ENCODE measurements at regions not wholly inside any gene's neighbourhood (a gene's known extent, or its start where the extent isn't known, plus 50 kb on each side); places are given as distances from the start of the nearest gene placed in this dataset.

DNA sequence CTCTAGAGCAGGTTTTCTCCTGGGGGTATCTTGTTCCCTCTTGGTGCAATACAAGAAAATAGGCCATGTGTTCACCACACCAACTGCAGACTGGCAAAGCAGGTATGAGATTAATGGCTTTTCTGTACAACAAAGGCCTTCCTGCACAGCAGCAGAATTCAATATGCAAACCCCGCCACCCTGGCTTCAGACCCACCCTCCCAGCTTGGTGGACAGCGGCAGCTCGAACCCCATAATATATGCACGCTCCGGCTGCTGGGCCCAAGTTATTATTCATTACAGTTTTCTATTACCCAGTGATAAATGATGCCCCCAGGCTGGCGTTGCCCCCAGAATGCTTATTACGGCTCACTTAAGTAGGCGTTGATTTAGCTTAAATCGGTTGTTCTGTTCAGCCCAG is 144.2 kb downstream of the RRAGC start:
- H3K9me3 Mint-ChIP-seq = no peaks in the 10 kb centered on the region; the same call in 2 of the 3 replicates
- DNase-seq (ENCODE audit: low spot score) (no peak), ATAC-seq (no peak)
- no peaks in the 10 kb centered on the region for H3K36me3 ChIP-seq (ENCODE audit: insufficient read depth)
- H3K36me3 Mint-ChIP-seq (ENCODE audit: low read depth) = no peaks in the 10 kb centered on the region
- no peaks in the 10 kb centered on the region for H3K79me2 ChIP-seq (replicated peaks; ENCODE audit: insufficient read depth)
- H4K20me1 ChIP-seq (replicated peaks; ENCODE audit: insufficient read depth) = no peaks in the 10 kb centered on the region
- no peak overlapping the region for H3K4me2 ChIP-seq
- peaks cover 7% of the 10 kb centered on the region for H3K27me3 Mint-ChIP-seq (ENCODE audit: insufficient read depth, low read depth, poor library complexity)
- no peak overlapping the region for H3K4me3 Mint-ChIP-seq
- H2AFZ ChIP-seq = no peak overlapping the region
- no peaks in the 10 kb centered on the region for H3K4me1 Mint-ChIP-seq
- no peak overlapping the region for H3K27ac Mint-ChIP-seq
- H3K4me3 ChIP-seq = no peak overlapping the region
- no peaks in the 10 kb centered on the region for H3K27me3 ChIP-seq (ENCODE audit: insufficient read depth)
- no peaks in the 10 kb centered on the region for H3K4me1 ChIP-seq (ENCODE audit: insufficient read depth)
- no peak overlapping the region for H3K27ac ChIP-seq (ENCODE audit: low read depth)
- no peak for TF ChIP-seq EZH2phosphoT487 (IDR thresholded peaks at IDR 0.05; ENCODE audit: unreplicated experiment)
- no peak for TF ChIP-seq ZNF114 (CRISPR knock-in tag; IDR thresholded peaks at IDR 0.05)
- TF ChIP-seq, protein P1, sequence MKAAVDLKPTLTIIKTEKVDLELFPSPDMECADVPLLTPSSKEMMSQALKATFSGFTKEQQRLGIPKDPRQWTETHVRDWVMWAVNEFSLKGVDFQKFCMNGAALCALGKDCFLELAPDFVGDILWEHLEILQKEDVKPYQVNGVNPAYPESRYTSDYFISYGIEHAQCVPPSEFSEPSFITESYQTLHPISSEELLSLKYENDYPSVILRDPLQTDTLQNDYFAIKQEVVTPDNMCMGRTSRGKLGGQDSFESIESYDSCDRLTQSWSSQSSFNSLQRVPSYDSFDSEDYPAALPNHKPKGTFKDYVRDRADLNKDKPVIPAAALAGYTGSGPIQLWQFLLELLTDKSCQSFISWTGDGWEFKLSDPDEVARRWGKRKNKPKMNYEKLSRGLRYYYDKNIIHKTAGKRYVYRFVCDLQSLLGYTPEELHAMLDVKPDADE (IDR thresholded peaks at IDR 0.05) = no peak
- TF ChIP-seq, protein P2, sequence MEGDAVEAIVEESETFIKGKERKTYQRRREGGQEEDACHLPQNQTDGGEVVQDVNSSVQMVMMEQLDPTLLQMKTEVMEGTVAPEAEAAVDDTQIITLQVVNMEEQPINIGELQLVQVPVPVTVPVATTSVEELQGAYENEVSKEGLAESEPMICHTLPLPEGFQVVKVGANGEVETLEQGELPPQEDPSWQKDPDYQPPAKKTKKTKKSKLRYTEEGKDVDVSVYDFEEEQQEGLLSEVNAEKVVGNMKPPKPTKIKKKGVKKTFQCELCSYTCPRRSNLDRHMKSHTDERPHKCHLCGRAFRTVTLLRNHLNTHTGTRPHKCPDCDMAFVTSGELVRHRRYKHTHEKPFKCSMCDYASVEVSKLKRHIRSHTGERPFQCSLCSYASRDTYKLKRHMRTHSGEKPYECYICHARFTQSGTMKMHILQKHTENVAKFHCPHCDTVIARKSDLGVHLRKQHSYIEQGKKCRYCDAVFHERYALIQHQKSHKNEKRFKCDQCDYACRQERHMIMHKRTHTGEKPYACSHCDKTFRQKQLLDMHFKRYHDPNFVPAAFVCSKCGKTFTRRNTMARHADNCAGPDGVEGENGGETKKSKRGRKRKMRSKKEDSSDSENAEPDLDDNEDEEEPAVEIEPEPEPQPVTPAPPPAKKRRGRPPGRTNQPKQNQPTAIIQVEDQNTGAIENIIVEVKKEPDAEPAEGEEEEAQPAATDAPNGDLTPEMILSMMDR (conservative IDR thresholded peaks at IDR 0.05; ENCODE audit: low read depth in 2 of 2) = no peak
- no peak for TF ChIP-seq CREB1 (CRISPR knock-in tag; IDR thresholded peaks at IDR 0.05; ENCODE audit: low read depth)
- TF ChIP-seq EZH2 (IDR thresholded peaks at IDR 0.05; ENCODE audit: low read depth, unreplicated experiment) = no peak
- TF ChIP-seq, protein P3, sequence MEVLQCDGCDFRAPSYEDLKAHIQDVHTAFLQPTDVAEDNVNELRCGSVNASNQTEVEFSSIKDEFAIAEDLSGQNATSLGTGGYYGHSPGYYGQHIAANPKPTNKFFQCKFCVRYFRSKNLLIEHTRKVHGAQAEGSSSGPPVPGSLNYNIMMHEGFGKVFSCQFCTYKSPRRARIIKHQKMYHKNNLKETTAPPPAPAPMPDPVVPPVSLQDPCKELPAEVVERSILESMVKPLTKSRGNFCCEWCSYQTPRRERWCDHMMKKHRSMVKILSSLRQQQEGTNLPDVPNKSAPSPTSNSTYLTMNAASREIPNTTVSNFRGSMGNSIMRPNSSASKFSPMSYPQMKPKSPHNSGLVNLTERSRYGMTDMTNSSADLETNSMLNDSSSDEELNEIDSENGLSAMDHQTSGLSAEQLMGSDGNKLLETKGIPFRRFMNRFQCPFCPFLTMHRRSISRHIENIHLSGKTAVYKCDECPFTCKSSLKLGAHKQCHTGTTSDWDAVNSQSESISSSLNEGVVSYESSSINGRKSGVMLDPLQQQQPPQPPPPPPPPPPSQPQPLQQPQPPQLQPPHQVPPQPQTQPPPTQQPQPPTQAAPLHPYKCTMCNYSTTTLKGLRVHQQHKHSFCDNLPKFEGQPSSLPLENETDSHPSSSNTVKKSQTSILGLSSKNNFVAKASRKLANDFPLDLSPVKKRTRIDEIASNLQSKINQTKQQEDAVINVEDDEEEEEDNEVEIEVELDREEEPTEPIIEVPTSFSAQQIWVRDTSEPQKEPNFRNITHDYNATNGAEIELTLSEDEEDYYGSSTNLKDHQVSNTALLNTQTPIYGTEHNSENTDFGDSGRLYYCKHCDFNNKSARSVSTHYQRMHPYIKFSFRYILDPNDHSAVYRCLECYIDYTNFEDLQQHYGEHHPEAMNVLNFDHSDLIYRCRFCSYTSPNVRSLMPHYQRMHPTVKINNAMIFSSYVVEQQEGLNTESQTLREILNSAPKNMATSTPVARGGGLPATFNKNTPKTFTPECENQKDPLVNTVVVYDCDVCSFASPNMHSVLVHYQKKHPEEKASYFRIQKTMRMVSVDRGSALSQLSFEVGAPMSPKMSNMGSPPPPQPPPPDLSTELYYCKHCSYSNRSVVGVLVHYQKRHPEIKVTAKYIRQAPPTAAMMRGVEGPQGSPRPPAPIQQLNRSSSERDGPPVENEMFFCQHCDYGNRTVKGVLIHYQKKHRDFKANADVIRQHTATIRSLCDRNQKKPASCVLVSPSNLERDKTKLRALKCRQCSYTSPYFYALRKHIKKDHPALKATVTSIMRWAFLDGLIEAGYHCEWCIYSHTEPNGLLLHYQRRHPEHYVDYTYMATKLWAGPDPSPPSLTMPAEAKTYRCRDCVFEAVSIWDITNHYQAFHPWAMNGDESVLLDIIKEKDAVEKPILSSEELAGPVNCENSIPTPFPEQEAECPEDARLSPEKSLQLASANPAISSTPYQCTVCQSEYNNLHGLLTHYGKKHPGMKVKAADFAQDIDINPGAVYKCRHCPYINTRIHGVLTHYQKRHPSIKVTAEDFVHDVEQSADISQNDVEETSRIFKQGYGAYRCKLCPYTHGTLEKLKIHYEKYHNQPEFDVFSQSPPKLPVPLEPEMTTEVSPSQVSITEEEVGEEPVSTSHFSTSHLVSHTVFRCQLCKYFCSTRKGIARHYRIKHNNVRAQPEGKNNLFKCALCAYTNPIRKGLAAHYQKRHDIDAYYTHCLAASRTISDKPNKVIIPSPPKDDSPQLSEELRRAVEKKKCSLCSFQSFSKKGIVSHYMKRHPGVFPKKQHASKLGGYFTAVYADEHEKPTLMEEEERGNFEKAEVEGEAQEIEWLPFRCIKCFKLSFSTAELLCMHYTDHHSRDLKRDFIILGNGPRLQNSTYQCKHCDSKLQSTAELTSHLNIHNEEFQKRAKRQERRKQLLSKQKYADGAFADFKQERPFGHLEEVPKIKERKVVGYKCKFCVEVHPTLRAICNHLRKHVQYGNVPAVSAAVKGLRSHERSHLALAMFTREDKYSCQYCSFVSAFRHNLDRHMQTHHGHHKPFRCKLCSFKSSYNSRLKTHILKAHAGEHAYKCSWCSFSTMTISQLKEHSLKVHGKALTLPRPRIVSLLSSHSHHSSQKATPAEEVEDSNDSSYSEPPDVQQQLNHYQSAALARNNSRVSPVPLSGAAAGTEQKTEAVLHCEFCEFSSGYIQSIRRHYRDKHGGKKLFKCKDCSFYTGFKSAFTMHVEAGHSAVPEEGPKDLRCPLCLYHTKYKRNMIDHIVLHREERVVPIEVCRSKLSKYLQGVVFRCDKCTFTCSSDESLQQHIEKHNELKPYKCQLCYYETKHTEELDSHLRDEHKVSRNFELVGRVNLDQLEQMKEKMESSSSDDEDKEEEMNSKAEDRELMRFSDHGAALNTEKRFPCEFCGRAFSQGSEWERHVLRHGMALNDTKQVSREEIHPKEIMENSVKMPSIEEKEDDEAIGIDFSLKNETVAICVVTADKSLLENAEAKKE (CRISPR knock-in tag; IDR thresholded peaks at IDR 0.05) = no peak
- TF ChIP-seq, protein P4, sequence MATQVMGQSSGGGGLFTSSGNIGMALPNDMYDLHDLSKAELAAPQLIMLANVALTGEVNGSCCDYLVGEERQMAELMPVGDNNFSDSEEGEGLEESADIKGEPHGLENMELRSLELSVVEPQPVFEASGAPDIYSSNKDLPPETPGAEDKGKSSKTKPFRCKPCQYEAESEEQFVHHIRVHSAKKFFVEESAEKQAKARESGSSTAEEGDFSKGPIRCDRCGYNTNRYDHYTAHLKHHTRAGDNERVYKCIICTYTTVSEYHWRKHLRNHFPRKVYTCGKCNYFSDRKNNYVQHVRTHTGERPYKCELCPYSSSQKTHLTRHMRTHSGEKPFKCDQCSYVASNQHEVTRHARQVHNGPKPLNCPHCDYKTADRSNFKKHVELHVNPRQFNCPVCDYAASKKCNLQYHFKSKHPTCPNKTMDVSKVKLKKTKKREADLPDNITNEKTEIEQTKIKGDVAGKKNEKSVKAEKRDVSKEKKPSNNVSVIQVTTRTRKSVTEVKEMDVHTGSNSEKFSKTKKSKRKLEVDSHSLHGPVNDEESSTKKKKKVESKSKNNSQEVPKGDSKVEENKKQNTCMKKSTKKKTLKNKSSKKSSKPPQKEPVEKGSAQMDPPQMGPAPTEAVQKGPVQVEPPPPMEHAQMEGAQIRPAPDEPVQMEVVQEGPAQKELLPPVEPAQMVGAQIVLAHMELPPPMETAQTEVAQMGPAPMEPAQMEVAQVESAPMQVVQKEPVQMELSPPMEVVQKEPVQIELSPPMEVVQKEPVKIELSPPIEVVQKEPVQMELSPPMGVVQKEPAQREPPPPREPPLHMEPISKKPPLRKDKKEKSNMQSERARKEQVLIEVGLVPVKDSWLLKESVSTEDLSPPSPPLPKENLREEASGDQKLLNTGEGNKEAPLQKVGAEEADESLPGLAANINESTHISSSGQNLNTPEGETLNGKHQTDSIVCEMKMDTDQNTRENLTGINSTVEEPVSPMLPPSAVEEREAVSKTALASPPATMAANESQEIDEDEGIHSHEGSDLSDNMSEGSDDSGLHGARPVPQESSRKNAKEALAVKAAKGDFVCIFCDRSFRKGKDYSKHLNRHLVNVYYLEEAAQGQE (IDR thresholded peaks at IDR 0.05; ENCODE audit: unreplicated experiment) = no peak
- TF ChIP-seq STAT1 (IDR thresholded peaks at IDR 0.05; ENCODE audit: unreplicated experiment) = no peak
- no peak for TF ChIP-seq NANOG (IDR thresholded peaks at IDR 0.05; ENCODE audit: borderline replicate concordance)
- no peak for TF ChIP-seq POLR2AphosphoS5 (IDR thresholded peaks at IDR 0.05; ENCODE audit: low read depth)
- no peak for TF ChIP-seq ZNF331 (CRISPR knock-in tag; IDR thresholded peaks at IDR 0.05; ENCODE audit: low read depth)
- no peak for TF ChIP-seq JUNB (IDR thresholded peaks at IDR 0.05; ENCODE audit: unreplicated experiment)
- H3K9me2 ChIP-seq (ENCODE audit: insufficient read depth) = no peaks in the 10 kb centered on the region
- H3F3A ChIP-seq (replicated peaks; ENCODE audit: low read depth) = no peaks in the 10 kb centered on the region

All from GM23338 (cell line).